ENCODE measurements at regions not wholly inside any gene's neighbourhood (a gene's known extent, or its start where the extent isn't known, plus 50 kb on each side); places are given as distances from the start of the nearest gene placed in this dataset.

GRCh38 chr5:154647114-154647760, 107.9 kb upstream of the LARP1 start (continued):
- TF ChIP-seq TBP (IDR thresholded peaks at IDR 0.05; ENCODE audit: low read depth, low read length) (peak; percentile 44; the same call in 1 of the 2 replicates), POLR2AphosphoS5 (IDR thresholded peaks at IDR 0.05; ENCODE audit: low read depth, low read length) (no peak), ATF3 (IDR thresholded peaks at IDR 0.05; ENCODE audit: insufficient read depth, low read depth, low read length) (peak; percentile 51; the same call in 1 of the 2 replicates), NRF1 (IDR thresholded peaks at IDR 0.05; ENCODE audit: low read depth, low read length) (no peak), GABPA (IDR thresholded peaks at IDR 0.05; ENCODE audit: borderline replicate concordance, insufficient read depth, low read length) (0 out of 2 replicates have a peak, but pooled peaks have one; percentile 39), USF2 (IDR thresholded peaks at IDR 0.05; ENCODE audit: low read length) (peak; percentile 69; the same call in 1 of the 2 replicates), CREB1 (IDR thresholded peaks at IDR 0.05) (peak; percentile 2; the same call in 1 of the 2 replicates), JUND (IDR thresholded peaks at IDR 0.05; ENCODE audit: low read length) (peak; percentile 71; the same call in 1 of the 2 replicates), KDM4A (IDR thresholded peaks at IDR 0.05; ENCODE audit: low read depth, low read length, severe bottlenecking) (peak; percentile 79), TAF7 (optimal IDR thresholded peaks at IDR 0.05; ENCODE audit: borderline replicate concordance, low read depth, low read length) (no peak), PHF8 (conservative IDR thresholded peaks at IDR 0.05; ENCODE audit: low read depth, low read length) (0 out of 2 replicates have a peak, but pooled peaks have one; percentile 28), RNF2 (IDR thresholded peaks at IDR 0.05; ENCODE audit: borderline replicate concordance, low read depth, low read length, missing control alignments, poor library complexity, severe bottlenecking) (no peak), POU5F1 (IDR thresholded peaks at IDR 0.05; ENCODE audit: low read depth, low read length) (no peak), POLR2A (IDR thresholded peaks at IDR 0.05; ENCODE audit: control extremely low read depth in 1 of 2, low read depth in 2 of 2, low read length in 2 of 2) (peak in 1 of 2 experiments; percentile 58; a peak in 1 of 3 replicates), TAF1 (IDR thresholded peaks at IDR 0.05; ENCODE audit: low read depth, low read length) (peak; percentile 57; the same call in 1 of the 2 replicates), ASH2L (IDR thresholded peaks at IDR 0.05; ENCODE audit: low read length) (peak; percentile 66), EZH2 (IDR thresholded peaks at IDR 0.05; ENCODE audit: low read depth, low read length, severe bottlenecking) (peak; percentile 33), SIN3A (conservative IDR thresholded peaks at IDR 0.05 in 1 of 2, IDR thresholded peaks at IDR 0.05 in 1 of 2; ENCODE audit: low read depth in 1 of 2, low read length in 2 of 2) (peak; percentile 40 to 53; a peak in 1 of 4 replicates), SIX5 (IDR thresholded peaks at IDR 0.05; ENCODE audit: low read depth, low read length) (no peak), HDAC2 (IDR thresholded peaks at IDR 0.05; ENCODE audit: borderline replicate concordance in 1 of 2, low read depth in 2 of 2, low read length in 2 of 2) (0 out of 4 replicates have a peak, but pooled peaks of 1 of the 2 experiments have one; percentile 40), RBBP5 (IDR thresholded peaks at IDR 0.05; ENCODE audit: borderline replicate concordance, low read depth, low read length) (peak; percentile 83), BRCA1 (IDR thresholded peaks at IDR 0.05; ENCODE audit: low read depth, low read length) (no peak)
